ENCODE measurements at regions not wholly inside any gene's neighbourhood (a gene's known extent, or its start where the extent isn't known, plus 50 kb on each side); places are given as distances from the start of the nearest gene placed in this dataset.

GRCh38 chr5:8984386-8984785 lies 561.5 kb downstream of the SEMA5A start:
- H3K36me3 ChIP-seq: no peaks in the 10 kb centered on the region
- H3K27ac ChIP-seq: no peak overlapping the region
- intact Hi-C loops (cut with DNase I): no loop called here
- H3K27me3 ChIP-seq: no peaks in the 10 kb centered on the region
- DNase-seq (no peak), ATAC-seq (no peak)
- no peaks in the 10 kb centered on the region for H3K4me1 ChIP-seq
- H3K9me3 ChIP-seq: no peaks in the 10 kb centered on the region
- TF ChIP-seq, protein P1, sequence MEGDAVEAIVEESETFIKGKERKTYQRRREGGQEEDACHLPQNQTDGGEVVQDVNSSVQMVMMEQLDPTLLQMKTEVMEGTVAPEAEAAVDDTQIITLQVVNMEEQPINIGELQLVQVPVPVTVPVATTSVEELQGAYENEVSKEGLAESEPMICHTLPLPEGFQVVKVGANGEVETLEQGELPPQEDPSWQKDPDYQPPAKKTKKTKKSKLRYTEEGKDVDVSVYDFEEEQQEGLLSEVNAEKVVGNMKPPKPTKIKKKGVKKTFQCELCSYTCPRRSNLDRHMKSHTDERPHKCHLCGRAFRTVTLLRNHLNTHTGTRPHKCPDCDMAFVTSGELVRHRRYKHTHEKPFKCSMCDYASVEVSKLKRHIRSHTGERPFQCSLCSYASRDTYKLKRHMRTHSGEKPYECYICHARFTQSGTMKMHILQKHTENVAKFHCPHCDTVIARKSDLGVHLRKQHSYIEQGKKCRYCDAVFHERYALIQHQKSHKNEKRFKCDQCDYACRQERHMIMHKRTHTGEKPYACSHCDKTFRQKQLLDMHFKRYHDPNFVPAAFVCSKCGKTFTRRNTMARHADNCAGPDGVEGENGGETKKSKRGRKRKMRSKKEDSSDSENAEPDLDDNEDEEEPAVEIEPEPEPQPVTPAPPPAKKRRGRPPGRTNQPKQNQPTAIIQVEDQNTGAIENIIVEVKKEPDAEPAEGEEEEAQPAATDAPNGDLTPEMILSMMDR (IDR thresholded peaks at IDR 0.05): no peak
- no peak overlapping the region for H3K4me3 ChIP-seq

All from left lung (tissue), 4 donors.